GM23248 (cell line): ENCODE measurements at regions not wholly inside any gene's neighbourhood (a gene's known extent, or its start where the extent isn't known, plus 50 kb on each side); places are given as distances from the start of the nearest gene placed in this dataset.

Source experiments
- DNase-seq: peaks from one replicate; pipeline ENCODE4 v3.0.0-alpha.2; 2015
- H2AFZ ChIP-seq: fragments of 200-600 bp; sonication (generic); 2 replicates; pipeline ENCODE4 v1.6.1; 2016; ENCODE audit warnings: antibody characterized with exemption
- H3F3A ChIP-seq: fragments of 200-600 bp; sonication (generic); 2 replicates; pipeline ENCODE4 v1.6.1; 2016; ENCODE audit warnings: mild to moderate bottlenecking, antibody characterized with exemption, mixed run types; ENCODE audit not compliant: insufficient read depth
- H3K27ac ChIP-seq: fragments of 200-600 bp; sonication (generic); 2 replicates; pipeline ENCODE4 v1.5.1; 2016; ENCODE audit warnings: mild to moderate bottlenecking
- H3K27me3 ChIP-seq: fragments of 200-600 bp; sonication (generic); replicated peaks from 2 replicates; pipeline ENCODE4 v1.6.1; 2016; ENCODE audit warnings: mild to moderate bottlenecking; ENCODE audit not compliant: insufficient read depth
- H3K36me3 ChIP-seq: fragments of 200-600 bp; sonication (generic); 2 replicates; pipeline ENCODE4 v1.6.1; 2016; ENCODE audit warnings: low read depth, mild to moderate bottlenecking
- H3K4me1 ChIP-seq: fragments of 200-600 bp; sonication (generic); 2 replicates; pipeline ENCODE4 v1.6.1; 2016; ENCODE audit warnings: mild to moderate bottlenecking; ENCODE audit not compliant: insufficient read depth
- H3K4me2 ChIP-seq: fragments of 200-600 bp; sonication (generic); one replicate; pipeline ENCODE4 v1.6.1; 2016; ENCODE audit warnings: mild to moderate bottlenecking; ENCODE audit not compliant: unreplicated experiment
- H3K4me3 ChIP-seq: fragments of 200-600 bp; sonication (generic); 2 replicates; pipeline ENCODE4 v1.5.1; 2016; ENCODE audit warnings: mild to moderate bottlenecking
- H3K79me2 ChIP-seq: fragments of 200-600 bp; sonication (generic); 2 replicates; pipeline ENCODE4 v1.6.1; 2016; ENCODE audit warnings: mild to moderate bottlenecking; ENCODE audit not compliant: insufficient read depth
- H3K9ac ChIP-seq: fragments of 200-600 bp; sonication (generic); 2 replicates; pipeline ENCODE4 v1.6.1; 2016; ENCODE audit warnings: mild to moderate bottlenecking
- H3K9me2 ChIP-seq: fragments of 200-600 bp; sonication (generic); 2 replicates; pipeline ENCODE4 v1.6.1; 2016; ENCODE audit warnings: mixed run types, mild to moderate bottlenecking, moderate library complexity; ENCODE audit not compliant: insufficient read depth
- H3K9me3 ChIP-seq: fragments of 200-600 bp; sonication (generic); one replicate; pipeline ENCODE4 v1.6.1; 2017; ENCODE audit warnings: low read depth
- H4K20me1 ChIP-seq: fragments of 200-600 bp; sonication (generic); 2 replicates; pipeline ENCODE4 v1.6.0; 2016; ENCODE audit not compliant: insufficient read depth
- EZH2 ChIP-seq: fragments of 200-600 bp; sonication (generic); IDR thresholded peaks from 2 replicates; pipeline ENCODE4 v1.6.1; 2018; ENCODE audit warnings: antibody characterized with exemption, mild to moderate bottlenecking; ENCODE audit not compliant: insufficient read depth, poor library complexity, severe bottlenecking
- EZH2phosphoT487 ChIP-seq: fragments of 200-600 bp; sonication (generic); IDR thresholded peaks from 2 replicates; pipeline ENCODE4 v1.6.1; 2018; ENCODE audit warnings: antibody characterized with exemption, moderate library complexity, mild to moderate bottlenecking, low read depth; ENCODE audit not compliant: insufficient read depth
- WGBS, 2 experiments: methylation state at CpG; one replicate each; pipeline ENCODE4 v1.1.6; 2015 to 2017; ENCODE audit warnings: low lambda C conversion rate in 2 of 2, low coverage in 1 of 2; ENCODE audit errors: missing lambda C conversion rate in 2 of 2; 5-methylcytosine and 5-hydroxymethylcytosine counted together
- in situ Hi-C: fragments of 300-500 bp; cut with MboI; formaldehyde crosslinking; loops from 2 replicates; pipeline ENCODE4 v1.15.0; 2020

- H3K9me3 ChIP-seq, result no peaks in the 10 kb centered on the region
- no peaks in the 10 kb centered on the region for H4K20me1 ChIP-seq
- in situ Hi-C loops, result no loop called here
- no peaks in the 10 kb centered on the region for H3F3A ChIP-seq
- 0 out of 2 replicates have a peak, but pooled peaks cover 2% of the 10 kb centered on the region for H3K9me2 ChIP-seq
- no peaks in the 10 kb centered on the region for H3K4me1 ChIP-seq
- H3K27ac ChIP-seq, result no peak overlapping the region
- H3K79me2 ChIP-seq, result no peaks in the 10 kb centered on the region
- no peak overlapping the region for H2AFZ ChIP-seq
- no peak overlapping the region for H3K4me2 ChIP-seq
- H3K4me3 ChIP-seq, result no peak overlapping the region
- no peak for TF ChIP-seq EZH2phosphoT487
- no peak for TF ChIP-seq EZH2
- H3K36me3 ChIP-seq, result no peaks in the 10 kb centered on the region
- WGBS, 2 experiments, result 42 to 50% methylated on average over 4 of the region's 4 CpGs
- H3K9ac ChIP-seq, result no peak overlapping the region
- H3K27me3 ChIP-seq, result no peaks in the 10 kb centered on the region
- no peak for DNase-seq
Observed at GRCh38 chr18:73040247-73040646, 172.5 kb upstream of the NETO1 start.

DNA sequence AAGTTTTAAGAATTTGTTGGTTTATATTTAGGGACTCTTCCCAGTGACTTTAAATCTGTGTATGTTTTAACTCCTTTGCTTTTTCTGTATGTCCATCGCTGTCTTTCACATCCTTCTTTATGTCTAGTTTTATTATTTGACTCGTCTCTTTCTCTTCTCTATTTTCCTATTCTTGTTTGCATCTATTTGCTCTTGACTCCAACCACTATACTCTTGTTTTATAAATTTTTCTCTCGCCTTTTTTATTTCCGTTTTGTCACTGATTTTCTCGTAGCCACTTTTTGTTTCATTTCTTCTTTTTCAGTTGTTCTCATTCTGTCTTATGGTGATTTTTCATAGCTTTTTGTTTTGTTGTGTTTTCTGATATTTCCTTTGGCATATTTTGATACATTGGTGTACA is 170.5 kb upstream of the NETO1 start:
- no peaks in the 10 kb centered on the region for H3K36me3 ChIP-seq
- H3K27ac ChIP-seq, result no peak overlapping the region
- no peaks in the 10 kb centered on the region for H3K79me2 ChIP-seq
- TF ChIP-seq EZH2phosphoT487 (no peak), EZH2 (no peak)
- no peaks in the 10 kb centered on the region for H3K4me1 ChIP-seq
- H3F3A ChIP-seq, result no peaks in the 10 kb centered on the region
- in situ Hi-C loops, result no loop called here
- H3K9ac ChIP-seq, result no peak overlapping the region
- no peaks in the 10 kb centered on the region for H4K20me1 ChIP-seq
- H3K27me3 ChIP-seq, result no peaks in the 10 kb centered on the region
- 0 out of 2 replicates have a peak, but pooled peaks cover 2% of the 10 kb centered on the region for H3K9me2 ChIP-seq
- DNase-seq, result no peak
- H3K4me3 ChIP-seq, result no peak overlapping the region
- 30 to 35% methylated on average over 5 of the region's 5 CpGs for WGBS, 2 experiments
- no peak overlapping the region for H2AFZ ChIP-seq
- H3K9me3 ChIP-seq, result no peaks in the 10 kb centered on the region
- H3K4me2 ChIP-seq, result no peak overlapping the region

- WGBS, 2 experiments, result 9 to 11% methylated on average over 4 of the region's 4 CpGs
- no peaks in the 10 kb centered on the region for H4K20me1 ChIP-seq
- H3K4me2 ChIP-seq, result no peak overlapping the region
- no peak for DNase-seq
- no peak overlapping the region for H3K4me3 ChIP-seq
- no peaks in the 10 kb centered on the region for H3K9me3 ChIP-seq
- H3F3A ChIP-seq, result no peaks in the 10 kb centered on the region
- no peaks in the 10 kb centered on the region for H3K4me1 ChIP-seq
- no peaks in the 10 kb centered on the region for H3K79me2 ChIP-seq
- H3K36me3 ChIP-seq, result no peaks in the 10 kb centered on the region
- no peak overlapping the region for H2AFZ ChIP-seq
- in situ Hi-C loops, result no loop called here
- TF ChIP-seq EZH2 (no peak), EZH2phosphoT487 (no peak)
- no peak overlapping the region for H3K9ac ChIP-seq
- H3K27ac ChIP-seq, result no peak overlapping the region
- H3K9me2 ChIP-seq, result no peaks in the 10 kb centered on the region
- H3K27me3 ChIP-seq, result no peaks in the 10 kb centered on the region
Observed at GRCh38 chr18:73023975-73024374, 156.2 kb upstream of the NETO1 start.

DNA sequence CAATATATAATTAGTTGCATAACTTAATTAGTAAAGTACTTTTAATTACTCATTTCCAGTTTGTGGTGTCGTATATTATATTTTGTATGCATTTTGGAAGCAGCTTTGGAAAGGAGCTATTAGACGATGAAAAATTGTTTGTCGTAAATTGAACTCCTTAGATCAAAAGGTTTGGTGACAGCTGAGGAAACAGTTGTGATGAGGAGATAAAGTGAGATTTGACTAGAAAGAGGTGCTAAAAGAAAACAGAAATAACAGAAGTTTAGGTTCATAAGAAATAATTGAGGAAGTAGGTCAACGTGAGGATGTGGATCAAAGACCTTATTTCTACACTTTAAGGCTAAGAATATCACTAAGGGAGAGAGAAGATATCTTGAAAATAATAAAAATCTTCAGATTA is 141.9 kb upstream of the NETO1 start:
- TF ChIP-seq EZH2phosphoT487, result no peak
- no peak for TF ChIP-seq EZH2

GRCh38 chr18:73007915-73008308 is 140.1 kb upstream of the NETO1 start:
- no peak overlapping the region for H2AFZ ChIP-seq
- in situ Hi-C loops, result no loop called here
- TF ChIP-seq EZH2 (no peak), EZH2phosphoT487 (no peak)
- no peak overlapping the region for H3K9ac ChIP-seq
- H3K4me1 ChIP-seq, result no peaks in the 10 kb centered on the region
- H3K36me3 ChIP-seq, result no peaks in the 10 kb centered on the region
- no peak overlapping the region for H3K4me2 ChIP-seq
- no peaks in the 10 kb centered on the region for H3K9me2 ChIP-seq
- H3K4me3 ChIP-seq, result no peak overlapping the region
- H3K9me3 ChIP-seq, result no peaks in the 10 kb centered on the region
- H3F3A ChIP-seq, result no peaks in the 10 kb centered on the region
- DNase-seq, result no peak
- H4K20me1 ChIP-seq, result no peaks in the 10 kb centered on the region
- no peaks in the 10 kb centered on the region for H3K27me3 ChIP-seq
- H3K27ac ChIP-seq, result no peak overlapping the region
- 39 to 44% methylated on average over 4 of the region's 4 CpGs for WGBS, 2 experiments
- H3K79me2 ChIP-seq, result no peaks in the 10 kb centered on the region

More for the DNA sequence above, 141.9 kb upstream of the NETO1 start:
- Histone ChIP-seq H3K9ac (no peak overlapping the region), H3F3A (no peaks in the 10 kb centered on the region), H3K9me3 (no peaks in the 10 kb centered on the region), H3K4me1 (no peaks in the 10 kb centered on the region), H3K9me2 (no peaks in the 10 kb centered on the region), H4K20me1 (no peaks in the 10 kb centered on the region), H3K36me3 (no peaks in the 10 kb centered on the region), H3K79me2 (no peaks in the 10 kb centered on the region), H3K4me3 (no peak overlapping the region), H3K27ac (no peak overlapping the region), H3K27me3 (no peaks in the 10 kb centered on the region), H2AFZ (no peak overlapping the region), H3K4me2 (no peak overlapping the region)
- DNase-seq, result no peak
- in situ Hi-C loops, result no loop called here
- WGBS, 2 experiments, result 41 to 47% methylated on average over 4 of the region's 4 CpGs
